ENCODE measurements at regions not wholly inside any gene's neighbourhood (a gene's known extent, or its start where the extent isn't known, plus 50 kb on each side); places are given as distances from the start of the nearest gene placed in this dataset.

DNA sequence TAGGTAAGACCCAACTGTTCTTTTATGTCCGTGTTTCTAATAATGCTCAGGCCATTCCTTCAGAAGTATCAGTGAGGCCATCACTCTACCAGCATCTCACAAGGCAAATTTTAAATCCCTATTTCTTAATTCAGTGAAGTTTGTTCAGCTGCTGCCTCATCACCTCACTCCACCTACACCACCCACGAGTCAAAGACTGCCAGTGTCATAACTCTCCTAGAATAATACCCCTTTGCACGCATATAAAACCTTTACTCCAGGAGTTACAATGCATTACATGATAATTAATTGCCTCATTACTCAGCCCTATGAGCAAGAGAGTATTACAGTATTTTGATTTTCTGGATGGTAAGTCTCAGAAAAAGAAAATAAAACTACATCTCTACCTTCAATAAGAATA, 793.6 kb downstream of the TFAP2A start (continued):
- TF ChIP-seq, protein P1, sequence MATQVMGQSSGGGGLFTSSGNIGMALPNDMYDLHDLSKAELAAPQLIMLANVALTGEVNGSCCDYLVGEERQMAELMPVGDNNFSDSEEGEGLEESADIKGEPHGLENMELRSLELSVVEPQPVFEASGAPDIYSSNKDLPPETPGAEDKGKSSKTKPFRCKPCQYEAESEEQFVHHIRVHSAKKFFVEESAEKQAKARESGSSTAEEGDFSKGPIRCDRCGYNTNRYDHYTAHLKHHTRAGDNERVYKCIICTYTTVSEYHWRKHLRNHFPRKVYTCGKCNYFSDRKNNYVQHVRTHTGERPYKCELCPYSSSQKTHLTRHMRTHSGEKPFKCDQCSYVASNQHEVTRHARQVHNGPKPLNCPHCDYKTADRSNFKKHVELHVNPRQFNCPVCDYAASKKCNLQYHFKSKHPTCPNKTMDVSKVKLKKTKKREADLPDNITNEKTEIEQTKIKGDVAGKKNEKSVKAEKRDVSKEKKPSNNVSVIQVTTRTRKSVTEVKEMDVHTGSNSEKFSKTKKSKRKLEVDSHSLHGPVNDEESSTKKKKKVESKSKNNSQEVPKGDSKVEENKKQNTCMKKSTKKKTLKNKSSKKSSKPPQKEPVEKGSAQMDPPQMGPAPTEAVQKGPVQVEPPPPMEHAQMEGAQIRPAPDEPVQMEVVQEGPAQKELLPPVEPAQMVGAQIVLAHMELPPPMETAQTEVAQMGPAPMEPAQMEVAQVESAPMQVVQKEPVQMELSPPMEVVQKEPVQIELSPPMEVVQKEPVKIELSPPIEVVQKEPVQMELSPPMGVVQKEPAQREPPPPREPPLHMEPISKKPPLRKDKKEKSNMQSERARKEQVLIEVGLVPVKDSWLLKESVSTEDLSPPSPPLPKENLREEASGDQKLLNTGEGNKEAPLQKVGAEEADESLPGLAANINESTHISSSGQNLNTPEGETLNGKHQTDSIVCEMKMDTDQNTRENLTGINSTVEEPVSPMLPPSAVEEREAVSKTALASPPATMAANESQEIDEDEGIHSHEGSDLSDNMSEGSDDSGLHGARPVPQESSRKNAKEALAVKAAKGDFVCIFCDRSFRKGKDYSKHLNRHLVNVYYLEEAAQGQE (IDR thresholded peaks at IDR 0.05), result no peak

GRCh38 chr6:9620687-9621086, 794.2 kb downstream of the TFAP2A start:
- Histone ChIP-seq H3K9ac (ENCODE audit: low read depth in 1 of 2, low read length in 2 of 2) (no peak overlapping the region), H3K4me3 (ENCODE audit: low read depth in 1 of 3, low read length in 3 of 3) (no peak overlapping the region), H3K36me3 (ENCODE audit: control insufficient read depth in 4 of 4, insufficient read depth in 3 of 4, low read depth in 1 of 4, low read length in 3 of 4) (no peaks in the 10 kb centered on the region), H3K27me3 (ENCODE audit: control insufficient read depth in 4 of 4, insufficient read depth in 4 of 4, low read length in 3 of 4) (no peaks in the 10 kb centered on the region), H3K4me1 (ENCODE audit: control insufficient read depth in 4 of 4, insufficient read depth in 4 of 4, low read length in 3 of 4) (no peaks in the 10 kb centered on the region), H3K9me3 (ENCODE audit: control insufficient read depth in 4 of 4, low read length in 3 of 4) (no peaks in the 10 kb centered on the region), H3K27ac (ENCODE audit: low read depth in 1 of 2, low read length in 2 of 2) (no peak overlapping the region)
- WGBS, result 77% methylated on average over 3 of the region's 3 CpGs
- TF ChIP-seq ZBTB33 (IDR thresholded peaks at IDR 0.05), result no peak
- TF ChIP-seq FOXA1 (IDR thresholded peaks at IDR 0.05), result no peak
- no peak for TF ChIP-seq RAD21 (IDR thresholded peaks at IDR 0.05)
- TF ChIP-seq YY1 (IDR thresholded peaks at IDR 0.05), result no peak
- TF ChIP-seq JUND (IDR thresholded peaks at IDR 0.05), result no peak
- no peak for TF ChIP-seq GABPA (IDR thresholded peaks at IDR 0.05 in 1 of 2, conservative IDR thresholded peaks at IDR 0.05 in 1 of 2)
- TF ChIP-seq, protein P2, sequence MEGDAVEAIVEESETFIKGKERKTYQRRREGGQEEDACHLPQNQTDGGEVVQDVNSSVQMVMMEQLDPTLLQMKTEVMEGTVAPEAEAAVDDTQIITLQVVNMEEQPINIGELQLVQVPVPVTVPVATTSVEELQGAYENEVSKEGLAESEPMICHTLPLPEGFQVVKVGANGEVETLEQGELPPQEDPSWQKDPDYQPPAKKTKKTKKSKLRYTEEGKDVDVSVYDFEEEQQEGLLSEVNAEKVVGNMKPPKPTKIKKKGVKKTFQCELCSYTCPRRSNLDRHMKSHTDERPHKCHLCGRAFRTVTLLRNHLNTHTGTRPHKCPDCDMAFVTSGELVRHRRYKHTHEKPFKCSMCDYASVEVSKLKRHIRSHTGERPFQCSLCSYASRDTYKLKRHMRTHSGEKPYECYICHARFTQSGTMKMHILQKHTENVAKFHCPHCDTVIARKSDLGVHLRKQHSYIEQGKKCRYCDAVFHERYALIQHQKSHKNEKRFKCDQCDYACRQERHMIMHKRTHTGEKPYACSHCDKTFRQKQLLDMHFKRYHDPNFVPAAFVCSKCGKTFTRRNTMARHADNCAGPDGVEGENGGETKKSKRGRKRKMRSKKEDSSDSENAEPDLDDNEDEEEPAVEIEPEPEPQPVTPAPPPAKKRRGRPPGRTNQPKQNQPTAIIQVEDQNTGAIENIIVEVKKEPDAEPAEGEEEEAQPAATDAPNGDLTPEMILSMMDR (IDR thresholded peaks at IDR 0.05; ENCODE audit: low read depth, low read length, missing input control), result no peak
- TF ChIP-seq NR2F2 (IDR thresholded peaks at IDR 0.05), result no peak
- no peak for DNase-seq (ENCODE audit: low spot score)

GRCh38 chr6:9620263-9620662, 794.6 kb downstream of the TFAP2A start:
- Histone ChIP-seq H3K27me3 (ENCODE audit: control insufficient read depth in 4 of 4, insufficient read depth in 4 of 4, low read length in 3 of 4) (no peaks in the 10 kb centered on the region), H3K36me3 (ENCODE audit: control insufficient read depth in 4 of 4, insufficient read depth in 3 of 4, low read depth in 1 of 4, low read length in 3 of 4) (no peaks in the 10 kb centered on the region), H3K27ac (ENCODE audit: low read depth in 1 of 2, low read length in 2 of 2) (no peak overlapping the region), H3K9ac (ENCODE audit: low read depth in 1 of 2, low read length in 2 of 2) (no peak overlapping the region), H3K4me1 (ENCODE audit: control insufficient read depth in 4 of 4, insufficient read depth in 4 of 4, low read length in 3 of 4) (no peaks in the 10 kb centered on the region), H3K9me3 (ENCODE audit: control insufficient read depth in 4 of 4, low read length in 3 of 4) (no peaks in the 10 kb centered on the region), H3K4me3 (ENCODE audit: low read depth in 1 of 3, low read length in 3 of 3) (no peak overlapping the region)
- 93% methylated on average over 2 of the region's 2 CpGs for WGBS
- DNase-seq (ENCODE audit: low spot score), result no peak
- TF ChIP-seq, protein P1 (IDR thresholded peaks at IDR 0.05), result no peak
- TF ChIP-seq EGR1 (IDR thresholded peaks at IDR 0.05; ENCODE audit: low read depth in 2 of 2) (no peak), YY1 (IDR thresholded peaks at IDR 0.05) (no peak), GABPA (IDR thresholded peaks at IDR 0.05 in 1 of 2, conservative IDR thresholded peaks at IDR 0.05 in 1 of 2) (no peak), SP1 (IDR thresholded peaks at IDR 0.05) (no peak), RXRA (IDR thresholded peaks at IDR 0.05) (no peak), RAD21 (IDR thresholded peaks at IDR 0.05) (no peak), NR2F2 (IDR thresholded peaks at IDR 0.05) (no peak), JUND (IDR thresholded peaks at IDR 0.05) (no peak), ZBTB33 (IDR thresholded peaks at IDR 0.05) (no peak)
- TF ChIP-seq, protein P3, sequence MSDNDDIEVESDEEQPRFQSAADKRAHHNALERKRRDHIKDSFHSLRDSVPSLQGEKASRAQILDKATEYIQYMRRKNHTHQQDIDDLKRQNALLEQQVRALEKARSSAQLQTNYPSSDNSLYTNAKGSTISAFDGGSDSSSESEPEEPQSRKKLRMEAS (IDR thresholded peaks at IDR 0.05), result no peak
- TF ChIP-seq, protein P2 (IDR thresholded peaks at IDR 0.05; ENCODE audit: low read depth, low read length, missing input control), result no peak

Data from liver (tissue), 8 donors.